ENCODE measurements at regions not wholly inside any gene's neighbourhood (a gene's known extent, or its start where the extent isn't known, plus 50 kb on each side); places are given as distances from the start of the nearest gene placed in this dataset.

DNA sequence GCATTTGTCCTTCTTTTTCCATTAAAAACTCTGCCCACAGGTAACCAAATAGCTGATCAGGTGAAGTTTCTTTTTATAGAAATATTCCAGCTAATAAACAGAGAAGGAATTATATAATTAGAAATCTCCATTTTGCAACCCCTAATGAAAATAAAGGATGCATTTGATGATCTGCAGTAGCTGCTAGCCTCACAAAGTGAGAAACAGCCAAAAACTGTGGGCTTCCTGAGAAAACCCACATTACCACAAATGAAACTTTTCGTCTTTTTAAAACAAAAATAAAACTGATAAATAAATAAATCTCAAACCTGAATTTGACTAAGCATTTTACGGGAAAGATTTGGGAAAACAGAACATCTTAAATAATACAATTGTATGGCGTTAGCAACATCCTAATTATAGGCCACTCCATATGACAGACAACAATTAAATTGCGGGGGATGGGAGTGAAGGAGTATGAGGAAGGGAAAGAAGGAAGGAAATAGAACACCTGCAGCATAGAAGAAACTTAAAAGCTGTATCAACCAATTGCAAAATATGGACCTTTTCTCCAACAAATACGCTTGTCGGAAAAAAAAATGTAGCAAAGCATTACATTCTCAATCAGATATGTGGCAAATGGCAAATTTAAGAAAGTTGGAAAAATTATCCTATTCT lies 283.0 kb upstream of the ITGA1 start:
- no peak for DNase-seq

DNA sequence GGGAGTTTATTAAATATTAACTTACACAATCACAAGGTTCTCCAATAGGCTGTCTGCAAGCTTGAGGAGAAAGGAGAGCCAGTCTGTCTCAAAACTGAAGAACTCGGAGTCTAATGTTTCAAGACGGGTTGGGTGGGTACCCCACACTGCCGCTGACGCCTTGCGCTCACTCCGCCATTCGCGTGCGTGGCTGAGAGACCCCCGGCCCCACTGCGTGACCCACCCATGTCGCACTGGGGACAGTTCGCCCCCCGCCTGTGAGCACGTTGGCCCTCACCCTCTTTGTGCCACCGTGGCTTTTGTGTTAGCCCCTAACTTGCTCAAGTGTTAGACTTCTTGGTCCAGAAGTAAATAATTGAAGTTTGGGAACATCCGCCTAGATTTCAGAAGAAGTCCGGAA lies 270.0 kb upstream of the ITGA1 start:
- DNase-seq: no peak

- no peak for DNase-seq
These were observed 267.5 kb upstream of the ITGA1 start for GRCh38 chr5:52520171-52520570.

- DNase-seq: no peak
These were observed 266.5 kb upstream of the ITGA1 start for GRCh38 chr5:52521236-52521635.

DNA sequence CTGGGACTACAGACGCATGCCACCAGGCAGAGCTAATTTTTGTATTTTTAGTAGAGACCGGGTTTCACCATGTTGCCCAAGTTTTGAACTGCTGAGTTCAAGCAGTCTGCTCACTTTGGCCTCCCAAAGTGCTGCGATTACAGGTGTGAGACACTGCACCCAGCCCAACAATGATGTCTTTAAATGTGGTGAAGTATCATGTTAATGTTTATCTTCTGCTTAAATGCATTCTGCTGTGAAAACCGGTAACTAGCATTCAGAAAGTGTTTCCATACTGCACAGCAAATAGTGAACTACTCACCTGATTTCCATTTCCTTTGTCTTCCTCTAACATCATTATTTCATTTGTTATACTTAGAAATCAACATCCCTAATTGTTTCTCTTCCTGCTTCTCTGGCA lies 264.0 kb upstream of the ITGA1 start:
- no peak for DNase-seq

- no peak for DNase-seq
These were observed 256.6 kb upstream of the ITGA1 start for GRCh38 chr5:52531105-52531504.

DNA sequence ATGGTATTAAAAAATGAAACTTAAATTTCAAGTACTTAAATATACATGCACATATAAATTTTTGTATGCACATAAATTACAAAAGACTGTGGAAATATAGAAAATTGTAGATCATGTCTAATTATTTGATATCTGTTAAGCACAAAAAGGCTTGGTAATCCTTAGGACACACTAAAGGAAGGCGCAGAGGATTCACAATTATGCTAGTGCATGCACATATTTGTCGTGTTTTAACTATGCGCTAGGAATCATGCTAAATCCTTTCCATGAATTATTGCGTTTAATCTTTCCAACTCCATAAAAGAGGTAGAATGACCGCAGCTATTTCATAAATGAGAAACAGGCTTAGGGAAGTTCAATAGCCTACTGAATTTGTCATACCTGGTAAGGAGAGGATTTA lies 244.1 kb upstream of the ITGA1 start:
- DNase-seq: no peak

DNA sequence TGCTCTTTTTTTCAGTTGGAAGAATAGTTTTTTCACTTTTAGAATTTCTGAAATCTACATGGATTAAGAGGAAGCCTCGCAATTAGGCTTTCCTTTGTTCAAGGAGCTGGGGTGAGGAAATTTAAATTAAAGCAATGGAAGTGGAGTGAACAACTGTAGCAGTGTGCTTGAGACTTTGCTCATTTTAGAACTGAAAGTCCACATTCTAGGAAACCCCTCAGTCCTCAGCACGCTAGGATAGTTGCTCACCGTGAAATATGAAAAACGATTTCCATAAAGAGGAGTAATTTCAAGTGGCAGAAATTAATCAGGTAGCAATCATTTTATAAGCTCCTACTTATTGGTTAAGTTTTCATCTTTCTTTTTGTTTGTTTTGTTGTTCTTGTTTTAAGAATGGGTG lies 243.0 kb upstream of the ITGA1 start:
- DNase-seq: no peak

DNA sequence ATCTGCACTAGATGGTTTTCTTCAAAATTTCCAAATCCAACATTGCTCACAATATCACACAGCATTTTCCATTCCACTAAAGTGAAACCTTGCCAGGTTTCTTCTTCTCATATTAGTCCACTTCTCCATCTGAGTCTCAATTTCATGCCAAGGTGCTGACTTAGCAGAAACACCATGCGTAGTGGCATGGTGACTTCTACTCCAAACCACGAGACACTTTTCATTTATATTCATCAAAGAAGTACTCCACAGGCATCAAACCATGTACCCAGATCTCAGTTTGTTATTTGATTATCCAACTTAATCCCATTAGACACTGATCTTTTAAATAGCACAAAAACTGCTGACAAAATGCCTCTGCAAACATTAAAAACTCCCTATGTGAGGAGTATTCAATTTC lies 233.4 kb upstream of the ITGA1 start:
- no peak for DNase-seq

GRCh38 chr5:52560366-52560765 lies 227.3 kb upstream of the ITGA1 start:
- peak; percentile 27 for DNase-seq

DNA sequence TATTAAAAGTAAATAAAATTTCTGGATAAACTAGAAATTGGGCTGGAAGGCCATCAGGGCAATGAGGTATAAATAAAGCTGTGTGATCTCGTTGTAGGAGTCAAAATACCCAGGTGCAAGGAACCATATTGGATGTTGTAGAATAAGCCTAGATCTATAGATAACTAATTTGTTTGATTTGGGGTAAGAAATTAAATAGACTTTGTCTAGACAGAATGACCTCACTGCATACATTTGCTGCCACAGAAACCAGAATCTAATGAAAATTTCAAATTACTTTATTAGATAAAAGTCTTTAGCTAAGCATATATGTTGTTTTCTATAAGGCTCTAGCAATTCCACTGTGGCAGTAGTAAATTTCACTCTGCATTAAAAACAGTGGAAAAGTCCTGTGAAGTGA lies 225.2 kb upstream of the ITGA1 start:
- DNase-seq: no peak

DNA sequence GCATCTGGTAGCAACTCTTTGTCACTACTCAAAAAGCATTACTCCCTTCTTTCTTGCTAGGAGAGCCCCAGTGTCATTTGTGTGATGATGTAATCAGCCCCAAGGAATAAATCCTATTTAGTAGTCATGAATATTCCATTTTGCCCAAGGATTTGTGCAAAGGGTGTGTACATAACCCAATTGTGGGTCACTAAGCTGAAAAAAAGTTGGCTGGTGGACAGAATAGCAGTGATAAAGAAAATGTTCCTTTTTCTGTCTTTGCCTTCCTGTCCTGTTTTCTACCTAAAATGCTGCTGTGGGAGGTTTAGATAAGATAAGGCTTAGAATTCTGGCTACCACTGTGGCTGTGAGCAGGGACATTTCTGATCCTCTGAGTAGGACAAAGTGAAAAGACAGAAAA lies 223.1 kb upstream of the ITGA1 start:
- DNase-seq: no peak

DNA sequence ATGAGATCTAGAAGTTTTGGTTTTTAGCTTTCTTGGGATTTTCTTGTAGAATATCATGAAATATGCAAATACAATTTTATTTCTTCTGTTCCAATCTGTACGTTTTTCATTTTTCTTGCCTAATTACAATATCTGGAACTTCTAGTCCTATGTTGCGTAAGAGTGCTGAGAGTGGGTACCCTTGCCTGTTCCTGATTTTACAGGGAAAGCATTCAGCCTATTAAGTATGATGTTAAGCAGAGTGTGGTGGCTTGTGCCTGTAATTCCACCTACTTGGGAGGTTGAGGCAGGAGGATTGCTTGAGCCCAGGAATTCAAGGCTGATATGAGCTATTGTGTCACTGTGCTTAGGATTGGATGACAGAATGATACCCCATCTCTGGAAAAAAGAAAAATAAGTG lies 210.2 kb upstream of the ITGA1 start:
- no peak for DNase-seq

DNA sequence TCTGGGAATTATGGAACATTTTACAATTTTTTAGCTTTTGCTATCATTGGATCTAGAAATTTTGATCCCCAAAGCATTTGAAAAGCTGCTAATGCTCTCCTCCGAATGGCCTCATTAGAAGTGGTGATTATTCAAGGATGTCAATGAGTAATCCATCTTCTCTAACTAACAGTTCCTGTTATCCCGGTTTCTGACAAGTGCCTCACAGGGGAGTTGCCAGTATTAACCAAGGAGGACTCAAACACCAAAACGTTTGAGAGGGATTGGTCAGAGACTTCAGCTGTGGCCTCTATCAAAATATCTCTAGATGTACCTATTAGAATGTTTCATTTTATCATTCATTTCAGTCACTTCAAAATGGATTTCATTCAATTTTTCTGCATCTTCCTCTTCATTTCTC lies 208.3 kb upstream of the ITGA1 start:
- DNase-seq: no peak

DNA sequence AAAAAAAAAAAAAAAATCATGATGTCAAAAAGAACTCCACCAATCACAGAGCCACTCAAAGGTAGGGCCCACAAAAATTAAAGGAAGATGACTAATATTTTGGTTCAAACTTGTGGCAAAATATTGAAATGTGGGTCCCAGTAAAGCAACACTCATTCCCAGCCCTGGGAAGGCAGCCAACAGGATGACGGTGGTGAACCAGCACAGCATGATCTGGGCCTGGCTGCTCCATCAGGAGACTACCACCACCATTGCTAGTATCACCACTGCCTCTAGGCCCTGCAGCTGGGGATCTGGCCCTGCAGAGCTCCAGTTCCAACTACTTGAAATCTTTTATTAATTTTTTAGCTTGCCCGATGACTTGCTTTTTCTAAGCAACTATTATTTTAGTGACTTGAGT lies 206.8 kb upstream of the ITGA1 start:
- peak; percentile 43 for DNase-seq

DNA sequence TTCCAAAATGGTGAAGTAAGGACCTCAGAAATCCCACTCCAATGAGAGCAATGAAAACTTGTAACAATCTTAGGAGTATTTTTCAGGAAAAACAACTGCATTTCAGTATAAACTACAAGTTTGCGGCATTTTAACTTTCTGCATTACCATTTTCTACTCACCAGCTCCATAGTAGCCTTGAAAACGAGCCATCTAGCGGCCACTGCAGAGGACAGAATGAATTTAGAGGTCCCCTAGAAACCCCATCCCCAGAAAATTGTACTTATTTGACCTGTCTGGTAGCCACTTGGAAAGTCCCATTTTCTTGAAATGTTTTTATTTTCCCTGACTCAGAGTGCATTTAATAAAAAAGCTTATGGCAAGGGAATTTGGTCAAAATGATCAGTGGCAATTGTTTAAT lies 205.4 kb upstream of the ITGA1 start:
- no peak for DNase-seq

DNA sequence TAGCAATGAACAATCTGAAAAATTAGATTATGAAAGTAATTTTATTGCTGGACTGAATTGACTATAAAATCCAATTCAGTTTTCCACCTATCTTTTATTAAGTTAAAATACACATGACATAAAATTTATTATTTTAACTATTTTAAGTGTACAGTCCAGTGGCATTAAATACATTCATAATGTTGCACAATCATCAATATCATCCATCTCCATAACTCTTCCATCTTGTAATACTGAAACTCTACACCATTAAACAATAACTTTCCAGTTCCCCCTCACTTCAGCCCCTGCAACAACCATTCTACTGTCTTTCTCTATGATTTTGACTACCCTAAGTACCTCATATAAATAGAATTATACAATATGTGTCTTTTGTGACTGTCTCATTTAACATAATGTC lies 200.6 kb upstream of the ITGA1 start:
- no peak for DNase-seq

- no peak for DNase-seq
These were observed 190.1 kb upstream of the ITGA1 start for GRCh38 chr5:52597625-52598024.

DNA sequence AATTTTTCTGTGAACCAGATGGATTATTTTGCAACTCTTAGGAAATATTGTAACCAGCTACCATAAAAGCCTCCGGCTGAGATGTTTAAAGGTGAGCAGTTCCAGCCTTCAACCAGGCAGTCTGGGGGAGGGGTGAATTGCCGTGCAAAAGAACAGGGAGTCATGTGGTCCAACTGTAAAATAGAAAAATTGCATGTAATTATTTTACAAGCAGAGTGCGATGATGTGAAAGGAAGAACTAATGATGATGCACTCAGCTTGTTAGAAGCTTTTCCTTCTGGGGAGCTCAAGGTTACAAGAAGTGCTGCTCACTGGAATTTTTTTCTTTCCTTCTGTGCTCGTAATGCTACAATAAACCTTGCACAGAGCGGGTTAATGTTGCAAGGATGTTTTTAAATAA lies 188.7 kb upstream of the ITGA1 start:
- DNase-seq: no peak

DNA sequence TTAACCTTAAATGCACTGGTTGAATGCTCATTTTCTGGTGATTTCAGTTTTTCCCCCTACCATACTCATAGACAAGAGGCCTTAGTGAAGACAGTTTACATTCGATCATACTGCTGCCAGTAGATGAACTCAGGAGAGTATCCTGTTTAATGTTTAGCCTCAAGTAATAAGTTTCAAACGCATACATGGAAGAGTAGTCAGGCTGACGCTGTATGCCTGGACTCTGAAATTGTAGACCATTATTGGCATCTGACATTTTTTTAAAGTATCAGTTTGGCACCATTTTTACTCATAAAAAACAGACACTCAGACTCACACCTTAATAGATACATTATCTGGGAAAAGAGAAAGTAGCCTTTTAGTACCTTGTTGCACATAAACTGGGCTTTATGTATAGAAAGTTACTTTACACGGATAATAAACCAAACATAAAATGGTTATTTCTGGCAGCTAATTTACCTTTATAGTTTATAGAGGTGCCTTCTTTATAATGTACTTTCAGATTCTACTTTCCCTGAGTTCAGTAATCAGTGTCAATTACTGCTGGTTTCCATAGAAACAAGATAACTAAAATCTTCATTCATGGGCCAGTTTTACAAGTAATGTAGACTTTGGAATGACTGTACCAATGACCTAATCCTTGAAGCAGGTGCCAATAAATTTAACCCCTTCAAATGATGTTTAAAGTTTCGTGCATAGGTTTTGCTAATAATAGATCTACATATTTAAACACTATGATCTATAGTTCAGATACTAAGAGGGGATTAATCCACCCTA lies 183.8 kb upstream of the ITGA1 start:
- no peak for DNase-seq

DNA sequence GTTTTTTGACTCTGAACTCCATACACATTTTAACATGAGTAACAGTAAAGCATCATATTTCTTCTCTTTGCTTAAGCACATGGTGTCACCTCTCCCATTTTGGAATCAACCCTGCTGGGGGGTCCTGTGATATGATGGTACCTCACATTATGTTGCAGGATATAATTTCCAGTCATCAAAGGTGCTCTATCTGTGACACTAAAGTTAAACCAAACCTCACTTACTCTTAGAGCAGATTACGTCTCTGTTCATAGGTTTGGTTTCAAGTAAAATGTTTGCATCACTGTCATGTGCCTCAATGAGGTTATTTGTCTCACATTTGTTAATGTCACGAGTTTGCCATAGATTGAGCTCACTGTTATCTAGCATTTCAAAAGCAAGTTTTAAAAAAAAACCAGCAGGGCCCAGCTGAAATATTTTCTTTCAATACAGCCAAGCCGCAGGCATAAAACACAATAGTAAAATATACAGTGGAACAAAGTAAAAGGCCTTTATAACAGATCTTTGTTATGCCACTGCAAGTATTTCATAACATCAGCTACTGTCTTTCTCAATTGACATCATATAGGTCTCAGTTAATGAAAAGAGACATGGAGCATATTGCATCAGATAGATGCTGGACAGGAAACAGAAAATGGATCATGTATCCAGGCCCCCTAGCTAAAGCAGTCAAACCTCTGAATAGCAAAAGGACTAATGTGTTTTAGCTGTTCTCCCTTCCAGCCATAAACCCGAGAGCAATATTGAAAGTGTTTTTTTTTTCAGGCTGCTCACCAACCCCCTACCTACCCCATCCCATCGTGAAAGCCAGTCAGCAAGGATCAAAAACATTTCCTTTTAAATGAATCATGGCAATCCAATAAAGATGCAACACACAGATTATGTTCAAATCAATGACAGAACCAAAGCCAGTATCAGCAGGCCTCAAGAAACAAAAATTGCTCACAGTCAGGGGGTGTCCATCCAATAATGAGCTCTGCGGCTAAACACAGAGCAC lies 182.1 kb upstream of the ITGA1 start:
- DNase-seq: no peak

DNA sequence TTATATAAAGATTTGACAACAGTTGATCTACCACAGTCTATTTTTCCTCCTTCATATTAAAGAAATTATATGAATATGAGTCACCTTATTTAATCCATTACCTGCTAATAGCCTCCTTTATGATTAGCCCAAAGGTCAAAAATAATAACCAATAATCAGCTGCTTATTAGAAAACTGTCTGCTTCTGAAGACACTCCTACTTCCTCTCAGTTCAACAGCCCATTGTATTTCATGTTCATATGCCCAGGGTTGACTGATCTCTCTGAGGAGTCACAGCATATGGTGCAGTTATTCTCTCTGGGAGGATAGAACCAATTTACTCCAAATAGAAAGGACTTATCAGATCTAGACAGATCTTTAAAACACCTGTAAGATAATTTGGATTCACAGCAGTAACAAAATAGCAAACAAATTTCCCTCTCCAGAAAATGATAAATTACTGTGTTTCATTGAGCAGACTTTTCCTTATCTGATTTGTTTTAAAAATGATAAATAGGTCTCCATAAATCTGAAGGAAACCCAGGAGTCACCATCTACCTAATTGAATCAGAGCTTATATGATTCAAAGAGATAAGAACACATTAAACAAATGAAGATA lies 180.4 kb upstream of the ITGA1 start:
- DNase-seq: no peak

DNA sequence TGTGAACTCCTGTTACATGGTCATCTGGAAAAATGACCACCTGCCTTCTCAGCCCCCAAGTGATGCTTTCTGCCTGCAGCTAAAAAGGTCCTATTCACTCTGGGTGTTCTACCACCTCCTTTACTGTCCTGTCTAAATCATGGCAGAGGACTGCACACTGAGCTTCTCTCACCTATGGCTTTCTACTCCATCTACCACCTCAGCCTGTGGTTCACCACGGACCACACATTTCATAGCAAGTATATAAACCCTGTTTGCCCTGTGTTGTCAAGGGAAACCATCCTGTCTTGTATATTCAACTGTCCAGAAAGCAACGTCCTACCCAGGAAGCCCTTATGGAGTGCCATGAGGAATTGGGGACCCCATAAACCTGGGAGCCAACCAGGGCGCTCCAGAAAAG lies 167.4 kb upstream of the ITGA1 start:
- no peak for DNase-seq
